SK-N-MC (cell line): ENCODE measurements at regions not wholly inside any gene's neighbourhood (a gene's known extent, or its start where the extent isn't known, plus 50 kb on each side); places are given as distances from the start of the nearest gene placed in this dataset.
"Not testable (repeated sequence)": the region's sequence is repeated elsewhere in the genome, so short reads cannot be mapped to it uniquely, and the experiment has no call there.

Experiments used
- DNase-seq: peaks from one replicate; pipeline ENCODE4 v3.0.0-alpha.2; 2011; ENCODE audit warnings: low read depth, low spot score
- H3K27ac ChIP-seq: fragments of 200-600 bp; sonication (generic); 2 replicates; pipeline ENCODE4 v1.5.1; 2016; ENCODE audit warnings: mixed run types
- H3K36me3 ChIP-seq: fragments of 200-600 bp; sonication (generic); 2 replicates; pipeline ENCODE4 v1.6.1; 2017; ENCODE audit warnings: antibody characterized with exemption, low read length, mixed read lengths; ENCODE audit not compliant: insufficient read depth
- H3K4me3 ChIP-seq: fragments of 200-600 bp; sonication (generic); 2 replicates; pipeline ENCODE4 v1.5.1; 2016
- H3K9ac ChIP-seq: fragments of 200-600 bp; sonication (generic); 2 replicates; pipeline ENCODE4 v1.8.0; 2017; ENCODE audit warnings: mixed run types, mixed read lengths; ENCODE audit not compliant: insufficient read length
- H3K9me3 ChIP-seq: fragments of 200-600 bp; sonication (generic); 2 replicates; pipeline ENCODE4 v1.6.1; 2017; ENCODE audit warnings: low read depth, mild to moderate bottlenecking, antibody characterized with exemption, low read length, moderate library complexity, mixed read lengths
- EZH2 ChIP-seq: fragments of 200-600 bp; sonication (generic); IDR thresholded peaks from one replicate; pipeline ENCODE4 v1.6.1; 2017; ENCODE audit warnings: antibody characterized with exemption
- FOXP2 ChIP-seq: optimal IDR thresholded peaks from 2 replicates; pipeline ENCODE3; 2011; ENCODE audit warnings: mild to moderate bottlenecking, moderate library complexity; ENCODE audit not compliant: insufficient read depth; ENCODE audit errors: extremely low read length, control extremely low read depth
- POLR2AphosphoS5 ChIP-seq: IDR thresholded peaks from 2 replicates; pipeline ENCODE4 v1.6.1; 2012; ENCODE audit warnings: mild to moderate bottlenecking, low read depth, low read length, borderline replicate concordance

DNA sequence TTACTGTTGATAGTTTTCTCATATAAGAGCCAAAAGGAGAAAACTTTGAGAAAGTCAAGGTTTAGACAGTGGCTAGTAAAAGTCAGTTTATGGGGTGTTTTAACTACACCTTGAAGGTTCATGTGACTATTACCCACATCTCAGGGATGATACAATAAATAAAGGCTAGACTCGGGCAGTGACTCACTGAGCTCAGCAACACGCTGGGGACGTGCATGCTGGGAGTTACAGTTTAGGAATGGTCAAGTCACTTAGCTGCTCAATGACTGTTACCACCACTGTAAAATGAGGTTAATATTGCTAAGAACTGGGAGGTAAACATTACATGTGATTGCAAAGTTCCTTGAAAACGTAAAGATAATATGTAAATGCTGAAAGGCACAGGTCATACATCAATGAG is 1254.4 kb upstream of the PHF14 start:
- H3K9me3 ChIP-seq, result no peaks in the 10 kb centered on the region
- TF ChIP-seq EZH2 (no peak), FOXP2 (no peak), POLR2AphosphoS5 (no peak)

GRCh38 chr7:9719721-9720120 is 1254.0 kb upstream of the PHF14 start:
- no peak overlapping the region for H3K4me3 ChIP-seq
- no peak for DNase-seq
- no peak overlapping the region for H3K27ac ChIP-seq
- no peaks in the 10 kb centered on the region for H3K9me3 ChIP-seq
- H3K9ac ChIP-seq, result no peak overlapping the region
- TF ChIP-seq EZH2 (no peak), POLR2AphosphoS5 (no peak), FOXP2 (no peak)
- no peaks in the 10 kb centered on the region for H3K36me3 ChIP-seq

More for the DNA sequence above, 1254.4 kb upstream of the PHF14 start:
- no peak overlapping the region for H3K4me3 ChIP-seq
- no peak overlapping the region for H3K27ac ChIP-seq
- no peak overlapping the region for H3K9ac ChIP-seq
- no peaks in the 10 kb centered on the region for H3K36me3 ChIP-seq
- no peak for DNase-seq

DNA sequence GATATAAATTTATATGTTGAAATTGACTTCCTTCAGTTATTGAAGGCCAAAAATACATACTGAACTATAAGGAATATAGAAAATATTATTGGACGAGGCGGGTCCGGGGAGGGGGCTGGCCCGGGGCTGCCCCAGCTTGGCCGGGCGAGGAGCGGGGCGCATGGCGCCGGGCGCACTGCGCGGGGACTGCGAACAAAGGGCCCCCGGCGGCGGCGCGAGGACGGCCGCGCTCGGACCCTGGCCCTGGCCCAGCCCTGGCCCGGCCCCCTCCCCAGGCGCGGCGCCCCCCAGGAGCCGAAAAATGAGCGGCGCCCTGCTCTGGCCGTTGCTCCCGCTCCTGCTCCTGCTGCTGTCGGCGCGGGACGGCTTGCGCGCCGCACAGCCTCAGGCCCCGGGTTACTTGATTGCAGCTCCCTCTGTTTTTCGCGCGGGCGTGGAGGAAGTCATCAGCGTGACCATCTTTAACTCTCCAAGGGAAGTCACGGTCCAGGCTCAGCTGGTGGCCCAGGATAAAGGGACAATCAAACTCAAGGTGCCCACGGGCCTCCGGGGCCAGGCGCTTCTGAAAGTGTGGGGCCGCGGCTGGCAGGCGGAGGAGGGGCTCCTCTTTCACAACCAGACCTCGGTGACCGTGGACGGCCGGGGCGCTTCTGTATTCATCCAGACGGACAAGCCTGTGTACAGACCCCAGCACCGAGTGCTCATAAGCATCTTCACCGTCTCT is 1247.6 kb upstream of the PHF14 start:
- not testable (repeated sequence) for H3K9me3 ChIP-seq, H3K36me3 ChIP-seq, H3K4me3 ChIP-seq, DNase-seq, H3K9ac ChIP-seq, H3K27ac ChIP-seq

DNA sequence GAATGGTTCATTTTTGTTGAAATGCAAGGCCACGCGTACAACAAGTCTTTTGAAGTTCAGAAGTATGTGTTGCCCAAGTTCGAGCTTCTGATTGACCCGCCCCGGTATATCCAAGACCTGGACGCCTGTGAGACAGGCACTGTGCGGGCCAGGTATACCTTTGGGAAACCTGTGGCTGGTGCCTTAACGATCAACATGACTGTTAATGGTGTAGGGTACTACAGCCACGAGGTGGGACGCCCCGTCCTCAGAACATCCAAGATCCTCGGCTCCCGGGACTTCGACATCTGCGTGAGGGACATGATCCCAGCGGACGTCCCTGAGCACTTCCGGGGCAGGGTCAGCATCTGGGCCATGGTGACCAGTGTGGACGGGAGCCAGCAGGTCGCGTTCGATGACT is 1246.9 kb upstream of the PHF14 start:
- not testable (repeated sequence) for H3K9me3 ChIP-seq, H3K27ac ChIP-seq, DNase-seq, H3K36me3 ChIP-seq, H3K4me3 ChIP-seq, H3K9ac ChIP-seq

GRCh38 chr7:9727467-9727869 is 1246.2 kb upstream of the PHF14 start:
- not testable (repeated sequence) for H3K9ac ChIP-seq, H3K9me3 ChIP-seq, H3K27ac ChIP-seq, H3K36me3 ChIP-seq, DNase-seq, H3K4me3 ChIP-seq

- not testable (repeated sequence) for H3K9ac ChIP-seq, H3K9me3 ChIP-seq, H3K4me3 ChIP-seq, H3K27ac ChIP-seq, H3K36me3 ChIP-seq, DNase-seq
Measured at GRCh38 chr7:9728014-9728657, 1245.5 kb upstream of the PHF14 start.

- Histone ChIP-seq H3K27ac (no peak overlapping the region), H3K9me3 (no peaks in the 10 kb centered on the region), H3K4me3 (no peak overlapping the region), H3K9ac (no peak overlapping the region), H3K36me3 (no peaks in the 10 kb centered on the region)
- no peak for DNase-seq
- no peak for TF ChIP-seq FOXP2
- no peak for TF ChIP-seq POLR2AphosphoS5
- TF ChIP-seq EZH2, result no peak
Measured at GRCh38 chr7:9752033-9752432, 1221.6 kb upstream of the PHF14 start.

GRCh38 chr7:9761224-9761623 is 1212.4 kb upstream of the PHF14 start:
- no peak for DNase-seq
- H3K4me3 ChIP-seq, result no peak overlapping the region
- no peak overlapping the region for H3K27ac ChIP-seq
- no peak for TF ChIP-seq EZH2
- no peak for TF ChIP-seq FOXP2
- no peak for TF ChIP-seq POLR2AphosphoS5
- H3K36me3 ChIP-seq, result no peaks in the 10 kb centered on the region
- no peaks in the 10 kb centered on the region for H3K9me3 ChIP-seq
- no peak overlapping the region for H3K9ac ChIP-seq

GRCh38 chr7:9776900-9777299 is 1196.8 kb upstream of the PHF14 start:
- Histone ChIP-seq H3K36me3 (no peaks in the 10 kb centered on the region), H3K27ac (no peak overlapping the region), H3K9me3 (no peaks in the 10 kb centered on the region), H3K9ac (no peak overlapping the region), H3K4me3 (no peak overlapping the region)
- TF ChIP-seq POLR2AphosphoS5 (no peak), EZH2 (no peak), FOXP2 (no peak)
- no peak for DNase-seq
